ENCODE measurements at regions not wholly inside any gene's neighbourhood (a gene's known extent, or its start where the extent isn't known, plus 50 kb on each side); places are given as distances from the start of the nearest gene placed in this dataset.
A peak's percentile ranks its signal among the peaks of the same experiment; 100 is the strongest.
"Not testable (repeated sequence)": the region's sequence is repeated elsewhere in the genome, so short reads cannot be mapped to it uniquely, and the experiment has no call there.

DNA sequence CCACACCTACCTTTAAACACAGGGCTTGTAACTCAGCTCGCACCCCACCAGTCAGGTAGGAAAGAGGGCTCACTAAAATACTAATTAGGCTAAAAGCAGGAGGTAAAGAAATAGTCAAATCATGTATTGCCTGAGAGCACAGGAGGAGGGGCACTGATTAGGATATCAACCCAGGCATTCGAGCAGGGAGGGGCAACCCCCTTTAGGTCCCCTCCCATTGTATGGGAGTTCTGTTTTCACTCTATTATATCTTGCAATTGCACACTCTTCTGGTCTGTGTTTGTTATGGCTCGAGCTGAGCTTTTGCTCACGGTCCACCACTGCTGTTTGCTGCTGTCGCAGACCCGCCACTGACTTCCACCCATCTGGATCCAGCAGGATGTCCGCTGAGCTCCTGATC lies 657.2 kb downstream of the PRIM2 start:
- Histone ChIP-seq H3K27ac (ENCODE audit: low read depth in 2 of 2, low read length in 2 of 2) (no peak overlapping the region), H3K4me1 (ENCODE audit: control insufficient read depth in 2 of 3, insufficient read depth in 2 of 3, low read depth in 1 of 3, low read length in 3 of 3) (no peaks in the 10 kb centered on the region), H3K36me3 (ENCODE audit: control insufficient read depth in 2 of 3, insufficient read depth in 3 of 3, low read length in 3 of 3) (no peaks in the 10 kb centered on the region), H3K9me3 (ENCODE audit: control insufficient read depth in 2 of 3, insufficient read depth in 1 of 3, low read length in 3 of 3) (no peaks in the 10 kb centered on the region), H3K9ac (ENCODE audit: low read length in 3 of 3) (no peak overlapping the region), H3K27me3 (ENCODE audit: control insufficient read depth, insufficient read depth, low read length) (no peaks in the 10 kb centered on the region), H3K4me3 (ENCODE audit: low read length in 3 of 3) (no peak overlapping the region)
- TF ChIP-seq, protein P1, sequence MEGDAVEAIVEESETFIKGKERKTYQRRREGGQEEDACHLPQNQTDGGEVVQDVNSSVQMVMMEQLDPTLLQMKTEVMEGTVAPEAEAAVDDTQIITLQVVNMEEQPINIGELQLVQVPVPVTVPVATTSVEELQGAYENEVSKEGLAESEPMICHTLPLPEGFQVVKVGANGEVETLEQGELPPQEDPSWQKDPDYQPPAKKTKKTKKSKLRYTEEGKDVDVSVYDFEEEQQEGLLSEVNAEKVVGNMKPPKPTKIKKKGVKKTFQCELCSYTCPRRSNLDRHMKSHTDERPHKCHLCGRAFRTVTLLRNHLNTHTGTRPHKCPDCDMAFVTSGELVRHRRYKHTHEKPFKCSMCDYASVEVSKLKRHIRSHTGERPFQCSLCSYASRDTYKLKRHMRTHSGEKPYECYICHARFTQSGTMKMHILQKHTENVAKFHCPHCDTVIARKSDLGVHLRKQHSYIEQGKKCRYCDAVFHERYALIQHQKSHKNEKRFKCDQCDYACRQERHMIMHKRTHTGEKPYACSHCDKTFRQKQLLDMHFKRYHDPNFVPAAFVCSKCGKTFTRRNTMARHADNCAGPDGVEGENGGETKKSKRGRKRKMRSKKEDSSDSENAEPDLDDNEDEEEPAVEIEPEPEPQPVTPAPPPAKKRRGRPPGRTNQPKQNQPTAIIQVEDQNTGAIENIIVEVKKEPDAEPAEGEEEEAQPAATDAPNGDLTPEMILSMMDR (IDR thresholded peaks at IDR 0.05; ENCODE audit: borderline replicate concordance, extremely low read depth, insufficient read depth), result no peak
- DNase-seq (no peak), FAIRE-seq (no peak)
- intact Hi-C loops (cut with DNase I), result no loop called here

DNA sequence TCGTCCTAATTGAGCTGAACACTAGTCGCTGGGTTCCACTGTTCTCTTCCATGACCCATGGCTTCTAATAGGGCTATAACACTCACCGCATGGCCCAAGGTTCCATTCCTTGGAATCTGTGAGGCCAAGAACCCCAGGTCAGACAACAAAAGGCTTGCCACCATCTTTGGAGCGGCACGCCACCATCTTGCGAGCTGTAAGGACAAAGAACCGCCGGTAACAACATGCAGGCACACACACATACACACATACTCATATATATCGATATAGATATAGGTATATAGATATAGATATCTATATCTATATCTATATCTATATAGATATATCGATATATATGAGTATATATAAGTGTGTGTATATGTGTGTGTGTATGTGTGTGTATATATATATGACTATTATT lies 657.7 kb downstream of the PRIM2 start:
- FAIRE-seq; H3K9ac ChIP-seq (ENCODE audit: low read length in 3 of 3); H3K27me3 ChIP-seq (ENCODE audit: control insufficient read depth, insufficient read depth, low read length); H3K4me3 ChIP-seq (ENCODE audit: low read length in 3 of 3); H3K9me3 ChIP-seq (ENCODE audit: control insufficient read depth in 2 of 3, insufficient read depth in 1 of 3, low read length in 3 of 3); H3K4me1 ChIP-seq (ENCODE audit: control insufficient read depth in 2 of 3, insufficient read depth in 2 of 3, low read depth in 1 of 3, low read length in 3 of 3); H3K27ac ChIP-seq (ENCODE audit: low read depth in 2 of 2, low read length in 2 of 2); intact Hi-C loops (cut with DNase I); DNase-seq; H3K36me3 ChIP-seq (ENCODE audit: control insufficient read depth in 2 of 3, insufficient read depth in 3 of 3, low read length in 3 of 3): not testable (repeated sequence)

DNA sequence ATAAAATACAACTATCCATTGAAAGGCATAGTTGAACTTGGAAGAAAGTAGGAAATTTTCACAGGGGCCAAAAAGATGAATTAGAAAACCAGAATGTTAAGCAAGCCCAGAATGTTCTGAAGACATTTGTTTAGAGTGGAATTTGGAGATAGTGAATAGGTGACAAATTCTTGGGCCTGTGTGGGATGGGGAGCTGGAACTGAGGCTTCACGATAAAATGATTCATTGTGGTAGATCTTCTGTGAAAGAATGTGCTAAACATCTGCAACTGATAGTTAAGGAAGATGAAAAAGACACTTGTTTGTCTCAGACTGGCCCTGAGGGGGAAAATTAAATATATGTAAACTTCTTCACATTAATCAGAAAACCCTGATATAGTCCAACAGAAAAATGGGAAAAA lies 658.9 kb downstream of the PRIM2 start:
- DNase-seq; FAIRE-seq; H3K9ac ChIP-seq (ENCODE audit: low read length in 3 of 3); intact Hi-C loops (cut with DNase I); H3K9me3 ChIP-seq (ENCODE audit: control insufficient read depth in 2 of 3, insufficient read depth in 1 of 3, low read length in 3 of 3); H3K27me3 ChIP-seq (ENCODE audit: control insufficient read depth, insufficient read depth, low read length); H3K4me1 ChIP-seq (ENCODE audit: control insufficient read depth in 2 of 3, insufficient read depth in 2 of 3, low read depth in 1 of 3, low read length in 3 of 3); H3K36me3 ChIP-seq (ENCODE audit: control insufficient read depth in 2 of 3, insufficient read depth in 3 of 3, low read length in 3 of 3); H3K27ac ChIP-seq (ENCODE audit: low read depth in 2 of 2, low read length in 2 of 2); H3K4me3 ChIP-seq (ENCODE audit: low read length in 3 of 3): not testable (repeated sequence)

DNA sequence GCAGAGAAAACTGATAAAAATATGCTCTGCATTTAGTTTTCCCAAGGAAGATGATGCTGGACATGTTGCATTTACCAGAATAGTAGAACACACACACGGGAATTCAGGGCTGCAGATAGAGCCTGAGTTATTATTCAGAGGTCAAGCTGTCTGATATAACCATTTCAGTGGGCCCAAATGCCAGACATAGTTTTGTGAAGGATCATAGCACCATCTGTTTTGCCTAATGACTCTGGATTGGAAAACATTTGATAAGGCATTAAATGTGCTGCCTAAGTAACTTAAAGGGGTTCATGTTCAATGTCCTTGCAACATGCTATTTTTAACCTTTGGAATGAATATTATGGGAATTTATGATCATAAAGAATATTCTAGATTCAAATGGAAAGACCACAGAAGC lies 666.2 kb downstream of the PRIM2 start:
- H3K27me3 ChIP-seq (ENCODE audit: control insufficient read depth, insufficient read depth, low read length); H3K4me3 ChIP-seq (ENCODE audit: low read length in 3 of 3); H3K27ac ChIP-seq (ENCODE audit: low read depth in 2 of 2, low read length in 2 of 2); H3K9ac ChIP-seq (ENCODE audit: low read length in 3 of 3); H3K36me3 ChIP-seq (ENCODE audit: control insufficient read depth in 2 of 3, insufficient read depth in 3 of 3, low read length in 3 of 3); H3K4me1 ChIP-seq (ENCODE audit: control insufficient read depth in 2 of 3, insufficient read depth in 2 of 3, low read depth in 1 of 3, low read length in 3 of 3); intact Hi-C loops (cut with DNase I); H3K9me3 ChIP-seq (ENCODE audit: control insufficient read depth in 2 of 3, insufficient read depth in 1 of 3, low read length in 3 of 3); DNase-seq; FAIRE-seq: not testable (repeated sequence)

DNA sequence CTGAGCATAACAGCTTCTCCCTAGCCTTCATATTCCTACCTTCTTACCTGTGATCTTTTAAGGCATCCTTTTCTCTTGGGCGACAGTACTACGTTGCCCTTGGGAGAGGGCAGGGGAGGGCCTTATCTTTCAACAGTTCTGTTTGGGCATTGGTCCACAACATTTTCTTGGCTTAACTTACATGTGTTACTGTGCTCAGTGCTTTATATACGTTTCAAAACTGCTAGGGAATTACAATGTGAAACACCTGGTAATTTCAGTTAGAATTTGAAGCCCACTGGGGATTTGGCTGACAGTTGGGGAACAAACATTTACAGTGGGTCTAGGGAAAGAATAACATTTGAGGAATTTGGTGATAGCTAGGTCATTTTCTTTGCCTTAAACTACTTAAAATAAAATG lies 667.1 kb downstream of the PRIM2 start:
- FAIRE-seq; H3K4me1 ChIP-seq (ENCODE audit: control insufficient read depth in 2 of 3, insufficient read depth in 2 of 3, low read depth in 1 of 3, low read length in 3 of 3); H3K9ac ChIP-seq (ENCODE audit: low read length in 3 of 3); H3K4me3 ChIP-seq (ENCODE audit: low read length in 3 of 3); H3K9me3 ChIP-seq (ENCODE audit: control insufficient read depth in 2 of 3, insufficient read depth in 1 of 3, low read length in 3 of 3); intact Hi-C loops (cut with DNase I); H3K27ac ChIP-seq (ENCODE audit: low read depth in 2 of 2, low read length in 2 of 2); H3K36me3 ChIP-seq (ENCODE audit: control insufficient read depth in 2 of 3, insufficient read depth in 3 of 3, low read length in 3 of 3); H3K27me3 ChIP-seq (ENCODE audit: control insufficient read depth, insufficient read depth, low read length): not testable (repeated sequence)
- peak in 2 of 5 donors; percentile 14 to 66 for DNase-seq

DNA sequence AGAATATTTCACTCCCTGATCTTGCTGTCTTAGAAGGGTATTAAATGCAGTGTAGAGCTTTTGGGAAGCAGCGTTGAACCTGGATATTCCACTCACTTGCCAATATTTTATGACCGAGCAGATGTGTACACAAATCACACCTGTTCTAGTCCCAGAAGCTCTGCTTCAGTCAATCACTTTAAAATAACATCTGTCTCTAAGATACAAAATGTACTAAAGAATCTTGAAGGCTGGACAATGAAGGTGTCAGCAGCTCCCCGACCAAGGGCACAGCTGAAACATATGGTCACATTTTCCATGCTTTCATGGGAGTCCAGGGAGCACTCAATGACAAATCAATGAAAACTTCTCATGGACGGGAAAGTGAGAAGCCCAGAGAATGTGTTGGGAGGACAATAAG lies 668.3 kb downstream of the PRIM2 start:
- FAIRE-seq; H3K27me3 ChIP-seq (ENCODE audit: control insufficient read depth, insufficient read depth, low read length); H3K9me3 ChIP-seq (ENCODE audit: control insufficient read depth in 2 of 3, insufficient read depth in 1 of 3, low read length in 3 of 3); H3K36me3 ChIP-seq (ENCODE audit: control insufficient read depth in 2 of 3, insufficient read depth in 3 of 3, low read length in 3 of 3); H3K4me3 ChIP-seq (ENCODE audit: low read length in 3 of 3); H3K27ac ChIP-seq (ENCODE audit: low read depth in 2 of 2, low read length in 2 of 2); intact Hi-C loops (cut with DNase I); H3K9ac ChIP-seq (ENCODE audit: low read length in 3 of 3); H3K4me1 ChIP-seq (ENCODE audit: control insufficient read depth in 2 of 3, insufficient read depth in 2 of 3, low read depth in 1 of 3, low read length in 3 of 3); DNase-seq: not testable (repeated sequence)

DNA sequence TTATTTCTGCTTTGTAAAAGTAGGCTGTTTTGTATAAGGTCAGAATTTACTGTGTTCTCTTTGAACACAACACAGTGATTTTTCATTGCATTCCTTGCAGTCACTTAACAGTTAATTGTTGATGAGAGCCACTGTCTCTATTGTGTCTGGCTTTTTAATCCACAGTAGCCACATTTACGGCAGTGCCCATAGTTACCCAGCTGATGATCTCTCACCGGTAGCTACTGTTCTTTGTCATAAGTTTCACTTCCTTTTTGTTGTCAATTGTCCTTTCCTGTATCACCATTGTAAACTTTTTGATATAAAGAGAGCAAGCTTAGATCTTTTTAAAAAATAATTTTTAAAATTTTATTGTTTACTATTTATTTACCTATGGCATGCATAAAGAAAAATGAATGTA lies 669.2 kb downstream of the PRIM2 start:
- H3K4me3 ChIP-seq (ENCODE audit: low read length in 3 of 3); H3K9me3 ChIP-seq (ENCODE audit: control insufficient read depth in 2 of 3, insufficient read depth in 1 of 3, low read length in 3 of 3); H3K36me3 ChIP-seq (ENCODE audit: control insufficient read depth in 2 of 3, insufficient read depth in 3 of 3, low read length in 3 of 3); H3K9ac ChIP-seq (ENCODE audit: low read length in 3 of 3); H3K27ac ChIP-seq (ENCODE audit: low read depth in 2 of 2, low read length in 2 of 2); H3K4me1 ChIP-seq (ENCODE audit: control insufficient read depth in 2 of 3, insufficient read depth in 2 of 3, low read depth in 1 of 3, low read length in 3 of 3); intact Hi-C loops (cut with DNase I); FAIRE-seq; H3K27me3 ChIP-seq (ENCODE audit: control insufficient read depth, insufficient read depth, low read length); DNase-seq: not testable (repeated sequence)

DNA sequence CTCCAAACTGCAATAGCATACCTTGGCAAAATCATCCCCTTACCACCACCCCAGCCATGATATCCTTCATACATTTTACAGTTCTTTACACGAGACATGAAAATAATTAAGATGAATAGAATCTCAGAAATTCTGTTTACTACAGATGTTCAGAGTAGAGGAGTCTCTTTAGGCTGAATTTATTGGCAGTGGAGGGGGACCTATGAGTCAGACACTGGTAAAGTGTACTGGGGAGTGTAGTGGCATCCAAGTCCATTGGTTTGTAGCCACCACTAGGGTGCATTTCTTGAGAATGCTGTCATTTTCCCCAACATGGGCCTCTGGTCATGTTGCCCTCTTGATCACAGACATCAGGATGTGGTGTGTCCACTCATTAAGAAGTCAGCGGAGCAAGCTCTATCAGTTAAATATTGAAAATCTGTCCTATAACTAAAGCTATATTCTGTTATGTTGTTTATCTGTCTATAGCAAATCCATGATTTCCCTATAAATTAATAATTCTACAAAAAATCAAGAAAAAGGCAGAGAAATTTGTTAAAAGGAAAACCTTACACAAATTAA lies 672.2 kb downstream of the PRIM2 start:
- FAIRE-seq; DNase-seq; H3K9me3 ChIP-seq (ENCODE audit: control insufficient read depth in 2 of 3, insufficient read depth in 1 of 3, low read length in 3 of 3); intact Hi-C loops (cut with DNase I); H3K36me3 ChIP-seq (ENCODE audit: control insufficient read depth in 2 of 3, insufficient read depth in 3 of 3, low read length in 3 of 3); H3K9ac ChIP-seq (ENCODE audit: low read length in 3 of 3); H3K4me3 ChIP-seq (ENCODE audit: low read length in 3 of 3); H3K27me3 ChIP-seq (ENCODE audit: control insufficient read depth, insufficient read depth, low read length); H3K4me1 ChIP-seq (ENCODE audit: control insufficient read depth in 2 of 3, insufficient read depth in 2 of 3, low read depth in 1 of 3, low read length in 3 of 3); H3K27ac ChIP-seq (ENCODE audit: low read depth in 2 of 2, low read length in 2 of 2): not testable (repeated sequence)

Data from kidney (tissue), 13 donors.